Activated gamma-delta T cell treated with anti-CD3 and anti-CD28 coated beads, Interleukin-2, amount 50 U/mL, for 16 hours (primary cell): ENCODE measurements at regions not wholly inside any gene's neighbourhood (a gene's known extent, or its start where the extent isn't known, plus 50 kb on each side); places are given as distances from the start of the nearest gene placed in this dataset.
"Not testable (repeated sequence)": the region's sequence is repeated elsewhere in the genome, so short reads cannot be mapped to it uniquely, and the experiment has no call there.

Source experiments
- DNase-seq: peaks from one replicate; pipeline ENCODE4 v3.0.0-alpha.2; 2020; ENCODE audit warnings: low read depth

GRCh38 chr3:87793337-87793877 lies 265.4 kb downstream of the CGGBP1 start:
- no peak for DNase-seq

- DNase-seq: no peak
These were observed 266.1 kb downstream of the CGGBP1 start, which contains the start of gene HTR1F for GRCh38 chr3:87792534-87793336. TSS of gene HTR1F (plus strand) at chr3:87792706.

GRCh38 chr3:87792198-87792533 lies 266.6 kb downstream of the CGGBP1 start:
- DNase-seq: no peak

GRCh38 chr3:87791248-87792027 lies 267.4 kb downstream of the CGGBP1 start:
- no peak for DNase-seq

- not testable (repeated sequence) for DNase-seq
These were observed 269.8 kb downstream of the CGGBP1 start for GRCh38 chr3:87789049-87789448.

- no peak for DNase-seq
These were observed 270.3 kb downstream of the CGGBP1 start for GRCh38 chr3:87788516-87788915.

- no peak for DNase-seq
These were observed 278.0 kb downstream of the CGGBP1 start for GRCh38 chr3:87780811-87781210.

- DNase-seq: no peak
These were observed 279.9 kb downstream of the CGGBP1 start for GRCh38 chr3:87778876-87779275.

- DNase-seq: no peak
These were observed 287.2 kb downstream of the CGGBP1 start for GRCh38 chr3:87771337-87772192.

- DNase-seq: no peak
These were observed 292.1 kb downstream of the CGGBP1 start for GRCh38 chr3:87766721-87767120.

- no peak for DNase-seq
These were observed 293.5 kb downstream of the CGGBP1 start for GRCh38 chr3:87765256-87765655.

GRCh38 chr3:87761795-87762194 lies 297.0 kb downstream of the CGGBP1 start:
- DNase-seq: no peak

- no peak for DNase-seq
These were observed 297.5 kb downstream of the CGGBP1 start for GRCh38 chr3:87761341-87761740.

- no peak for DNase-seq
These were observed 302.2 kb downstream of the CGGBP1 start for GRCh38 chr3:87756616-87757015.

- DNase-seq: no peak
These were observed 303.0 kb downstream of the CGGBP1 start for GRCh38 chr3:87755852-87756251.

- DNase-seq: no peak
These were observed 316.6 kb downstream of the CGGBP1 start for GRCh38 chr3:87742250-87742649.

- DNase-seq: not testable (repeated sequence)
These were observed 317.9 kb downstream of the CGGBP1 start for GRCh38 chr3:87740894-87741293.

GRCh38 chr3:87737817-87738216 lies 321.0 kb downstream of the CGGBP1 start:
- not testable (repeated sequence) for DNase-seq

- DNase-seq: no peak
These were observed 325.0 kb downstream of the CGGBP1 start for GRCh38 chr3:87733671-87734367.

- no peak for DNase-seq
These were observed 326.5 kb downstream of the CGGBP1 start for GRCh38 chr3:87732294-87732693.

- DNase-seq: no peak
These were observed 331.0 kb downstream of the CGGBP1 start for GRCh38 chr3:87727783-87728182.
